AG09309 (cell line): ENCODE measurements at regions not wholly inside any gene's neighbourhood (a gene's known extent, or its start where the extent isn't known, plus 50 kb on each side); places are given as distances from the start of the nearest gene placed in this dataset.
"Not testable (repeated sequence)": the region's sequence is repeated elsewhere in the genome, so short reads cannot be mapped to it uniquely, and the experiment has no call there.

Source experiments
- DNase-seq: peaks from one replicate; pipeline ENCODE4 v3.0.0-alpha.2; 2010; ENCODE audit warnings: low read depth
- H3K4me3 ChIP-seq: 2 replicates; pipeline ENCODE4 v1.5.1; 2011; ENCODE audit warnings: mild to moderate bottlenecking, low read depth, low read length, moderate library complexity; ENCODE audit not compliant: control insufficient read depth
- TF ChIP-seq, protein P1 (sequence below): IDR thresholded peaks from 2 replicates; pipeline ENCODE4 v1.5.1; 2011; ENCODE audit warnings: mild to moderate bottlenecking, low read depth, low read length, inconsistent platforms; ENCODE audit not compliant: insufficient read depth, control insufficient read depth; ENCODE audit errors: missing control alignments

DNA sequence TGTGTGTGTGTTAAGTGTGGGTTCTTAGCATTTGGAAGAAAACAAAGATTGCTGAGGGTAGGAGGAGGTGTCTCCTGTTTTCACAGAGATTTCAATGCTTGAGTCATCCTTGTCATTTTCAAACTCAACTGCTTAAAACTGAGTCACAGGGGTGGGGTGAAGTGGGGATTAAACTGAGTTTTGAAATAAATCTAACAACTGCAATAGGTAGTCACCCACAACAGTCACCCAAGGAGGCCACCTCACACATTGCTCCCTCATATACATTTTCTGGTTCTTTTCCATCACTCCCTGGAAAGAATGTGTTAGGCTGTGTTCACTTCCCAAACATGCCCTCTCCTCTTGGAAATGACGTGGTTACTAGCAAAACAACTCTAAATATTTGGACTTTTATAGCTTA, 187.7 kb upstream of the CMC1 start:
- no peak overlapping the region for H3K4me3 ChIP-seq
- TF ChIP-seq, protein P1, sequence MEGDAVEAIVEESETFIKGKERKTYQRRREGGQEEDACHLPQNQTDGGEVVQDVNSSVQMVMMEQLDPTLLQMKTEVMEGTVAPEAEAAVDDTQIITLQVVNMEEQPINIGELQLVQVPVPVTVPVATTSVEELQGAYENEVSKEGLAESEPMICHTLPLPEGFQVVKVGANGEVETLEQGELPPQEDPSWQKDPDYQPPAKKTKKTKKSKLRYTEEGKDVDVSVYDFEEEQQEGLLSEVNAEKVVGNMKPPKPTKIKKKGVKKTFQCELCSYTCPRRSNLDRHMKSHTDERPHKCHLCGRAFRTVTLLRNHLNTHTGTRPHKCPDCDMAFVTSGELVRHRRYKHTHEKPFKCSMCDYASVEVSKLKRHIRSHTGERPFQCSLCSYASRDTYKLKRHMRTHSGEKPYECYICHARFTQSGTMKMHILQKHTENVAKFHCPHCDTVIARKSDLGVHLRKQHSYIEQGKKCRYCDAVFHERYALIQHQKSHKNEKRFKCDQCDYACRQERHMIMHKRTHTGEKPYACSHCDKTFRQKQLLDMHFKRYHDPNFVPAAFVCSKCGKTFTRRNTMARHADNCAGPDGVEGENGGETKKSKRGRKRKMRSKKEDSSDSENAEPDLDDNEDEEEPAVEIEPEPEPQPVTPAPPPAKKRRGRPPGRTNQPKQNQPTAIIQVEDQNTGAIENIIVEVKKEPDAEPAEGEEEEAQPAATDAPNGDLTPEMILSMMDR: no peak
- peak; percentile 49 for DNase-seq

- no peak for DNase-seq
- TF ChIP-seq, protein P1: no peak
- no peak overlapping the region for H3K4me3 ChIP-seq
These were observed 184.6 kb upstream of the CMC1 start for GRCh38 chr3:28056806-28057205.

- TF ChIP-seq, protein P1: no peak
- no peak for DNase-seq
- no peak overlapping the region for H3K4me3 ChIP-seq
These were observed 183.9 kb upstream of the CMC1 start for GRCh38 chr3:28057539-28057938.

GRCh38 chr3:28059199-28059598, 182.2 kb upstream of the CMC1 start:
- H3K4me3 ChIP-seq, DNase-seq: not testable (repeated sequence)

GRCh38 chr3:28066020-28066419, 175.4 kb upstream of the CMC1 start:
- H3K4me3 ChIP-seq: no peak overlapping the region
- DNase-seq: no peak
- TF ChIP-seq, protein P1: no peak

DNA sequence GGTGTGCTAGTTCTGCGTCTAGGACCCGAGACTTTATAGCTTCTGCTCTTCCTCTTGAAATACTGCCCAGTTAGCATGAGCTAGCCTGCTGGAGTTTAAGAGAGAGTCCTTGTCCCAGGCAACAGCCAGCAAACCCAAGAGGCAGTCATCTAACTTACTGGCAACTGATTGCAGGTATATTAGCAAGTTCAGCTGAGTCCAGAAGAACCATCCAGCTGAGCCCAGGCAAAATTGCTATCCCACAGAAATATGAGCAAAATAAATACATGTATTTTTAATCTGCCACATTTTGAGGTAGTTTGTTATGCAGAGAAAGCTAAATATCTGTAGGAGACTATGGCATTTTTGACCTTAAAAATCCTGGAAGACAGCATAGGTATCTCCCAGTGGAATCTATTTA, 174.4 kb upstream of the CMC1 start:
- DNase-seq: no peak
- TF ChIP-seq, protein P1: no peak

GRCh38 chr3:28068342-28068741, 173.1 kb upstream of the CMC1 start:
- no peak overlapping the region for H3K4me3 ChIP-seq
- TF ChIP-seq, protein P1: no peak

More for the DNA sequence above, 174.4 kb upstream of the CMC1 start:
- H3K4me3 ChIP-seq: no peak overlapping the region

GRCh38 chr3:28069438-28069837, 172.0 kb upstream of the CMC1 start:
- DNase-seq: no peak
- TF ChIP-seq, protein P1: no peak
- H3K4me3 ChIP-seq: no peak overlapping the region

More at GRCh38 chr3:28068342-28068741, 173.1 kb upstream of the CMC1 start:
- no peak for DNase-seq
